Dedifferentiated amniotic fluid mesenchymal stem cell (primary cell): ENCODE measurements at regions not wholly inside any gene's neighbourhood (a gene's known extent, or its start where the extent isn't known, plus 50 kb on each side); places are given as distances from the start of the nearest gene placed in this dataset.
"Not testable (repeated sequence)": the region's sequence is repeated elsewhere in the genome, so short reads cannot be mapped to it uniquely, and the experiment has no call there.

Experiments
- DNase-seq: peaks from one replicate; pipeline ENCODE4 v3.0.0-alpha.2; 2016; ENCODE audit errors: extremely low spot score

DNA sequence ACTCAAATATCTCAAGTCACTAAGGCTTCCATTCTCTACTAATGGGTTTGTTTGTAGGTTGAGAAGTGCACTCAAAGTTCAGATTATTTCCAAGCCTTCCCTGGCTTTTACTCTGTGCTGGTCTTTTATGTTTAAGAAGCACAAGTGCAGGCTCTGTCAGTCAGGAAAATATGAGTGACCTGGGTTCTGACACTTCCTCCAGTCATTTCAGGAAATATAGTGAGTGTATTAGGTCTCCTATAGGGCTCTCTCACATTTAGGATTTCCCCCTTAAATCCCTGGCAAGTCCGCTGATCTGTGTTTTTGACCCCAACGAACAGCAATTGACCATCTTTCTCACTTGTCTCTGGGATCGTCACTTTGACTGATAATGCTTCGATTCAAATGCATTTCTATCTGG lies 210.2 kb downstream of the ARPP21 start:
- no peak for DNase-seq

GRCh38 chr3:35849963-35850362 lies 210.6 kb downstream of the ARPP21 start:
- DNase-seq: no peak

DNA sequence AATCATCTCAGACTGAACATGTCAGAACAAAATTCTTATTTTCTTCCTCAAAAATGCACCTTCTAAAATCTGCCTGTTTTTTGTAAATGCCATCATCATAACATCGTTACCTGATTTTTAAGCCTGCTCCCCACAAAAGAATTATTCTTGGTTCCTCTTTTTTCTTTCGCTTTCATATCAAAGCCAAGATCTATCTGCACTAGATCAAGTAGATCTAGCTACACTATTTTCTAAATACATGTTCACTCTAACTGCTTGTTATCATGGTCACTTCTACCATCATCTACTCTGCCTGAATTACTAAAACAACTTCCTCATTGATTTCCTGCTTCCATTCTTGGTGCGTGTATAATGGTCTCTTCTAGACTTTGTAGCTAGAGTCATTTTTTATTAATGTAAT lies 217.7 kb downstream of the ARPP21 start:
- DNase-seq: no peak

DNA sequence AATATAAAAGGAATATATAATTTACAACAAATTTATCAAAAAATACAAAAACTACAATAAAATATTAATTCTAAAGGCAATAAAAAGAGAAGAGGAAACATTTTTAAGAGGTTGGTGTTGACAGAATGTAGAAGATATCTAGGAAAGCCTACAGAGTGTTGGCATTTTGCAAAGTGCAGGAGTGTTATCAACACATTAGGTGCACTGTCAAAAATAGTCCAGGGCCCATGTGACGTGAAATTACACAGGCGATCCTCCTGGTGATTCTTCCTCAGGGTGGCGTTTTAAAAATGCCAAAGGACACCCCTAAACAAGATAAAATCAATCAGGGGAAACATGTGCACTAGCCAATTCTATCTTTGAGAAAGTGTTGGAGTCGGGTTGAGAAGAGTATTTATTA lies 222.7 kb downstream of the ARPP21 start:
- no peak for DNase-seq

DNA sequence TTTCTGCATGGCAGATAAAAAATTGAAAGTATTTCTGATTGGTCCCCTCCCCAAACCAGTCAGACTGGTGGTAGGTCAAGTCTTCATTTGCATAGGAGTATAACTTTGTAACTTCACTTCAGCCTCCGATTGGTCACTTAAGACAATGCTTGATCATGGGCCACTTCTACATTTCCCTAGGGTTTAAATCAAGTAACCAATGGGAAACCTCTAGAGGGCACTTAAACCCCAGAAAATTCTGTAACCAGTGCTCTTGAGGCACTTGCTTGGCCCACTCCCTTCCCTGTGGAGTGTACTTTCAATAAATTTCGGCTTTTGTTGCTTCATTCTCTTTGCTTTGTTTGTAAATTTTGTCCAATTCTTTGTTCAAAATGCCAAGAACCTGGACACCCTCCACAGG lies 225.5 kb downstream of the ARPP21 start:
- DNase-seq: no peak

GRCh38 chr3:35867791-35868190 lies 228.5 kb downstream of the ARPP21 start:
- no peak for DNase-seq

- DNase-seq: no peak
Measured at GRCh38 chr3:35871009-35871408, 231.7 kb downstream of the ARPP21 start.

- no peak for DNase-seq
Measured at GRCh38 chr3:35883929-35884328, 244.6 kb downstream of the ARPP21 start.

- DNase-seq: no peak
Measured at GRCh38 chr3:35894735-35895134, 255.4 kb downstream of the ARPP21 start.

GRCh38 chr3:35899245-35899644 lies 259.9 kb downstream of the ARPP21 start:
- DNase-seq: no peak

DNA sequence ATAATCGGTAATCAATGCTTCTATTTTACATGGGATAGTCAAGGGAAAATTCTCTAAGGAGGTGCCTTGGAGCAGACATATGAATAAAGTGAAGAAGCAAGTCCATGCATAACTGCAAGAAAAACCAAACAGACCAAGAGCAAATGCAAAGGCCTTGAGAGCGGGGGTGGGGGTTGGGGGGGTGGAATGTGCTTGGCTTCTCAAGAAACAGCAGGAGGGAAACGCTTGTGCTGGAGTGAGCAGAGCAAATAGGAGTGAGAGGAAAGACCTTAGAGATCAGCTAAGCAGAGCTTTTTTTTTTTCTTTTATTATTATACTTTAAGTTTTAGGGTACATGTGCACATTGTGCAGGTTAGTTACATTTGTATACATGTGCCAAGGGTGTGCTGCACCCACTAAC lies 260.8 kb downstream of the ARPP21 start:
- DNase-seq: no peak

GRCh38 chr3:35908366-35909232 lies 269.3 kb downstream of the ARPP21 start:
- DNase-seq: peak; percentile 74

GRCh38 chr3:35919160-35919559 lies 279.8 kb downstream of the ARPP21 start:
- no peak for DNase-seq

DNA sequence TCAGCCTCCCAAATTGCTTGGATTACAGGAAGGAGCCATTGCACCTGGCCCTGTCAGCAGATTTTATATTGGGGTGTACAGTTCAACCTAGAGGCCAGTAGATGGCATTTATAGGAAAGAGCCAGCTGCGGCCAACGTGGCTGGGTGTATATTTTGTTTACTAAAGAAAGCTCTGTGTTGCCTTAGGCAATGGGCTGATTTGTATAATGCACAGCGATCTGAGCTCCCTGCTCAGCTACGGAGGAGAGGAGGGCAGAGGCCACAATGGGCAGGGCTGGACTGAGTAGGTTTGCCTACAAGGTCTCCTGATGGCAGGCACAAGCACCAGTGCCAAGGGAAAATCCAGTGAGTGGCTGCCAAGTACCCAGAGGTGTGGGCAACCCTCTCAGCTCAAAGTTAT lies 282.4 kb downstream of the ARPP21 start:
- DNase-seq: no peak

- not testable (repeated sequence) for DNase-seq
Measured at GRCh38 chr3:35924070-35924469, 284.7 kb downstream of the ARPP21 start.

GRCh38 chr3:35927441-35927840 lies 288.1 kb downstream of the ARPP21 start:
- no peak for DNase-seq

GRCh38 chr3:35929158-35929557 lies 289.8 kb downstream of the ARPP21 start:
- DNase-seq: no peak

DNA sequence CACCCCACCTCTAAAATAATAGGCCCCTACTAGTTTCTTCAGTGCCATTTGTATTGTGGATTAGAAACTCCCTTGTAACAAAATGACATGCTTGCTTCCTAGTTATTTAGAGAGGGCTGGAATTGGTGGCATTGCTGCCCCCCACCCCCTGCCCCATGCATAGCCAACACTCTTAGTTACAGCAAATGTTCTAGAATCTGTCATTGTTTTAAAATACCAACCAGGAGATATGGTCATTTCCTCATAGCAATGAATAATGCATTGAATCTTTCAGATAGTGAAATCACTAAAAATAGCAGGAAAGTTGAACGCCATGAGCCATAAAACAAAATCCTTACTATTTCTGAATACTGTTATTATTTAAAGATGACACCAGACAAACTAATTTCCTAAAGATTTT lies 292.5 kb downstream of the ARPP21 start:
- DNase-seq: no peak

DNA sequence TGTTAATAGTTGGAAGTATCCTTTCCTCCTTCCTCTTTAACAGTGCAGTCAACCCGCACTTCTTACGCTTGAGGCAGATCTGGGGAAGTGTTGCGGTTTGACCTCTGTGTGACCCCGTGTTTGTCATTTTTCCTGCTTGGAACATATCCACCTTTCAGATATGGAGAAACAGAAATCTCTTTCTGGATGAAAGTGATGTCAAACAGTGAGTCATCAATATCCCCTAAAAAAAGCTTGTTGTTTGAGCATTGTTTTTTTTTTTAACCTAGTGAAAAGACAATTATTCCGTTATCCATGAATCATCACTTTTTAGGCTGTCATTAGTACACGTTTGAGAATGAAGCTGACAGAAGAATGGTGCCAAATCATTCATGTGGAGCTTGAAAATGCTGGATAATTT lies 293.7 kb downstream of the ARPP21 start:
- peak; percentile 50 for DNase-seq

DNA sequence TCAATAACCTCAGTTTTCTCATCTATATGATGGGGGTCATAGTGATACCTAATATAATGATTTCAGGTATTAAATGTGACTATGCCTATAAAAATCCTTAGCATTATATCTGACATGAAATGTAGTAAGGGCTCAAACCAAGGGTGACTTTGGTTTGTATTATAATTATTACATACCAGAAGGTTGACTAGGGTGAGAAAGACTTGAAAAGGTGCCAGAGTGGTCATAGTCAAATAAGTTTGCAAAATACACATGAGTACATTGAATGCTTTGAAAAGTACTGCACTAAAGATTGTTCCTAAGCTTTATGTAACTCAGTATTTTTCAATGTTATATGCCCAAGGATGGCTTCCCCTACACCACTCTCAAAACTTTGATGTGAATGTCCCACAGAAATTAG lies 297.2 kb downstream of the ARPP21 start:
- no peak for DNase-seq

DNA sequence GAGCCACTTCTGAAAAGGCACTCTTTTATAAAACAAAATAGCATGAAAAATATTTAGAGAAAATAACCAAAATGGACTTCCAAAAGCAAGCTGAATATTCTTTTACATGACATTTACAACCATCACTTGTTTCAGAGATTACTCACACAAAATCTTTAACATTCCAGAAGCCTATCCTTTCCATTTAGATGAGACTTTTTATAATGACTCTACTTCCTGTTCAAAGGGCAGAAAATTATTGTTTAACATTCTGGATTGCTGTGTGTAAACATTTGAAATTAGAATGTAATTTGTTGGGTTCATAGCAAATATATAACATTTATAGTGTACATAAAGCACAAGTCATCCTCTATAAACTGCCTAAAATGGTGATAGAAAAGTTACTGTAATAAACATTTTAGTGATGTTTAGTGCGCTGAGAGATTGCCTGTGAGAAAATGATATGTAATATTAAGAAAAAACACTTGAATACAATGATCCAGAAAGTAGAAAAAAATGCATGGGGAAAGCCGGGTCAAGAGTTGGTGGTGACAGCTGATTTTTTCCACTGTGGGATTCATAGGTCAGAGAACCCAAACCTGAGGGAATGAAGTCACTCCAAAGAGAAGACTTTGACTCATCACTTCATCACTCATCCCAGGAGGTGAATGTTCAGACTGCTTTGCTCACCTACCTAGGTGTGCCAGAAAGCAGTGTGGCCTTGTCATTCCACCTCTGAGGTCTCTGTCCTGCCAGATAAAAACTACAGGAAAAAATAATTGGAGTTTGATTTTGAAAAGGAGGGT lies 305.8 kb downstream of the ARPP21 start:
- DNase-seq: peak; percentile 45

GRCh38 chr3:35946121-35946853 lies 307.0 kb downstream of the ARPP21 start:
- no peak for DNase-seq
